GM21723 (cell line): ENCODE measurements at regions not wholly inside any gene's neighbourhood (a gene's known extent, or its start where the extent isn't known, plus 50 kb on each side); places are given as distances from the start of the nearest gene placed in this dataset.
"Not testable (repeated sequence)": the region's sequence is repeated elsewhere in the genome, so short reads cannot be mapped to it uniquely, and the experiment has no call there.

ENCODE experiments used
- ATAC-seq: cut with Tn5 transposase; IDR thresholded peaks from one replicate; pipeline ENCODE4 v1.9.1; 2021; ENCODE audit warnings: mild to moderate bottlenecking, moderate library complexity; ENCODE audit not compliant: unreplicated experiment

- ATAC-seq: no peak
Measured at GRCh38 chr2:186164325-186164724, 321.7 kb upstream of the ZC3H15 start.

- ATAC-seq: no peak
Measured at GRCh38 chr2:186170693-186171092, 315.4 kb upstream of the ZC3H15 start.

GRCh38 chr2:186181625-186182024 lies 304.4 kb upstream of the ZC3H15 start:
- ATAC-seq: no peak

GRCh38 chr2:186182366-186182765 lies 303.7 kb upstream of the ZC3H15 start:
- not testable (repeated sequence) for ATAC-seq

GRCh38 chr2:186183406-186183805 lies 302.7 kb upstream of the ZC3H15 start:
- ATAC-seq: no peak

- ATAC-seq: no peak
Measured at GRCh38 chr2:186187854-186188253, 298.2 kb upstream of the ZC3H15 start.

- no peak for ATAC-seq
Measured at GRCh38 chr2:186189816-186190215, 296.2 kb upstream of the ZC3H15 start.

GRCh38 chr2:186195696-186196095 lies 290.4 kb upstream of the ZC3H15 start:
- ATAC-seq: no peak

- ATAC-seq: no peak
Measured at GRCh38 chr2:186197955-186198354, 288.1 kb upstream of the ZC3H15 start.

GRCh38 chr2:186199029-186199428 lies 287.0 kb upstream of the ZC3H15 start:
- no peak for ATAC-seq

GRCh38 chr2:186201371-186201770 lies 284.7 kb upstream of the ZC3H15 start:
- ATAC-seq: no peak

GRCh38 chr2:186205254-186205911 lies 280.7 kb upstream of the ZC3H15 start:
- no peak for ATAC-seq

GRCh38 chr2:186209532-186209931 lies 276.5 kb upstream of the ZC3H15 start:
- no peak for ATAC-seq

GRCh38 chr2:186220409-186220808 lies 265.7 kb upstream of the ZC3H15 start:
- ATAC-seq: no peak

- ATAC-seq: no peak
Measured at GRCh38 chr2:186229265-186229664, 256.8 kb upstream of the ZC3H15 start.

GRCh38 chr2:186241874-186242273 lies 244.2 kb upstream of the ZC3H15 start:
- no peak for ATAC-seq

- no peak for ATAC-seq
Measured at GRCh38 chr2:186254759-186255158, 231.3 kb upstream of the ZC3H15 start.

- no peak for ATAC-seq
Measured at GRCh38 chr2:186255823-186256222, 230.2 kb upstream of the ZC3H15 start.

GRCh38 chr2:186256540-186256939 lies 229.5 kb upstream of the ZC3H15 start:
- ATAC-seq: peak; percentile 86

- ATAC-seq: no peak
Measured at GRCh38 chr2:186263673-186264250, 222.3 kb upstream of the ZC3H15 start.

- ATAC-seq: no peak
Measured at GRCh38 chr2:186269536-186269935, 216.5 kb upstream of the ZC3H15 start.

GRCh38 chr2:186273953-186274352 lies 212.1 kb upstream of the ZC3H15 start:
- ATAC-seq: no peak
